Body of pancreas (tissue), 4 donors: ENCODE measurements at regions not wholly inside any gene's neighbourhood (a gene's known extent, or its start where the extent isn't known, plus 50 kb on each side); places are given as distances from the start of the nearest gene placed in this dataset.

Experiments used
- POLR2A ChIP-seq, 3 donors: fragments of 450-650 bp; IDR thresholded peaks; one replicate each; pipeline ENCODE4 v1.6.1; 2016; ENCODE audit warnings: antibody characterized with exemption in 3 of 3, mild to moderate bottlenecking in 2 of 3
- TF ChIP-seq, protein P1 (sequence below), 7 experiments: fragments of 450-650 bp in 4 of 7; fragments of 200-600 bp in 3 of 7; sonication (generic) in 3 of 7; IDR thresholded peaks; one replicate each; pipeline ENCODE4 v1.5.1; 2016 to 2019; ENCODE audit warnings: antibody characterized with exemption in 7 of 7

DNA sequence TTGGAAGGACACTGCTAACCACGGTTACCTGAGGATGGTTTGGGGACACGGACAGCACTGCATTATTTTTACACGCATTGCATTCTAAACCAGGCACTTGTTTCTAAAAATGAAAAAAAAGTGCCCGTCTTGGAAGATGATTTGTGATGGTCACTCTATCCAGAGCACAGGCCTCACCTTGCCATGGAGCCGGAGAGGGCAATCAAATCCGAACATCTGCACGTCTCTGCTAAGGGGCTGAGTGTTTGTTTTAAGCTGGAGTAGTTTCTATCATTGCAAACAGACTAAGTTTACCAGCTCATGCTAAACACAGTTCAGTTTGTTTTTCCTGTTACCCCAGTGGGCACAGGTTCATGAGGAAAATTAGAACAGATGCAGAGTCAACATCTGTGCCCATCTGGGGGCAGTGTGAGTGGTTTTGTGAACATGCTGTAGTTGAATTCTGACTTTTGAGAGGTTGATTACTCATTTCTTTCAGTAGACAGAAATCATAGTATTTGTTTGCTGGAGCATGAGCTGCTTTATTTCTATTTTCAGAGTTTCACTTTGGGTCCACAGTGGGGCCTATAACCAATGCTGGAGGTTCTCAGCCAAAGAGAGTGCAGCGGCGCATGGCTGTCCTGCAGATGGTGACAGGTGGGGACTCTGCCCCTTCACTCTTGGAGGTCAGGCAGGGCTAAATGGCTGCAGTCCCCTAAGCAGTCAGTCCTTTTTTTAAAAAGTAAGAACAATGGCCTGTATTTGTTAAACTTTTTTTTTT lies 65.4 kb upstream of the ENPP6 start:
- no peak for TF ChIP-seq POLR2A (IDR thresholded peaks at IDR 0.05)
- TF ChIP-seq, protein P1, sequence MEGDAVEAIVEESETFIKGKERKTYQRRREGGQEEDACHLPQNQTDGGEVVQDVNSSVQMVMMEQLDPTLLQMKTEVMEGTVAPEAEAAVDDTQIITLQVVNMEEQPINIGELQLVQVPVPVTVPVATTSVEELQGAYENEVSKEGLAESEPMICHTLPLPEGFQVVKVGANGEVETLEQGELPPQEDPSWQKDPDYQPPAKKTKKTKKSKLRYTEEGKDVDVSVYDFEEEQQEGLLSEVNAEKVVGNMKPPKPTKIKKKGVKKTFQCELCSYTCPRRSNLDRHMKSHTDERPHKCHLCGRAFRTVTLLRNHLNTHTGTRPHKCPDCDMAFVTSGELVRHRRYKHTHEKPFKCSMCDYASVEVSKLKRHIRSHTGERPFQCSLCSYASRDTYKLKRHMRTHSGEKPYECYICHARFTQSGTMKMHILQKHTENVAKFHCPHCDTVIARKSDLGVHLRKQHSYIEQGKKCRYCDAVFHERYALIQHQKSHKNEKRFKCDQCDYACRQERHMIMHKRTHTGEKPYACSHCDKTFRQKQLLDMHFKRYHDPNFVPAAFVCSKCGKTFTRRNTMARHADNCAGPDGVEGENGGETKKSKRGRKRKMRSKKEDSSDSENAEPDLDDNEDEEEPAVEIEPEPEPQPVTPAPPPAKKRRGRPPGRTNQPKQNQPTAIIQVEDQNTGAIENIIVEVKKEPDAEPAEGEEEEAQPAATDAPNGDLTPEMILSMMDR (IDR thresholded peaks at IDR 0.05), result no peak
